ENCODE measurements at regions not wholly inside any gene's neighbourhood (a gene's known extent, or its start where the extent isn't known, plus 50 kb on each side); places are given as distances from the start of the nearest gene placed in this dataset.

- BruUV-seq (replicated peaks): no TSS peak
- no peaks in the 10 kb centered on the region for H3K9me3 ChIP-seq (ENCODE audit: low read length)
- no peaks in the 10 kb centered on the region for H3K4me1 ChIP-seq (ENCODE audit: insufficient read depth, low read length, poor library complexity, severe bottlenecking)
- H3K27ac ChIP-seq (ENCODE audit: low read depth, low read length, poor library complexity, severe bottlenecking): no peak overlapping the region
- H3K4me3 ChIP-seq (ENCODE audit: low read depth, low read length, poor library complexity, severe bottlenecking): no peak overlapping the region
- H3K36me3 ChIP-seq (ENCODE audit: insufficient read depth, low read length): no peaks in the 10 kb centered on the region
- TF ChIP-seq CTCF (conservative IDR thresholded peaks at IDR 0.05; ENCODE audit: low read length) (no peak), EZH2phosphoT487 (IDR thresholded peaks at IDR 0.05; ENCODE audit: borderline replicate concordance, low read depth, low read length) (no peak)
- CTCF ChIA-PET (ENCODE audit: unreplicated experiment): no interaction called here
- POLR2A ChIA-PET: no interaction called here
- H2AFZ ChIP-seq (ENCODE audit: low read length): no peak overlapping the region
- no peaks in the 10 kb centered on the region for H4K20me1 ChIP-seq (ENCODE audit: insufficient read depth, low read length)
- no peak overlapping the region for H3K4me2 ChIP-seq (ENCODE audit: low read length)
- H3K9me2 ChIP-seq (ENCODE audit: insufficient read depth, low read length): no peaks in the 10 kb centered on the region
- no peaks in the 10 kb centered on the region for H3K79me2 ChIP-seq (ENCODE audit: insufficient read depth, low read depth, low read length)
- intact Hi-C loops (cut with micrococcal nuclease; ENCODE audit: unreplicated experiment): no loop called here
- no peak for DNase-seq (ENCODE audit: low spot score)
Observed at GRCh38 chrX:63424063-63424462, 72.9 kb upstream of the SPIN4 start.

GRCh38 chrX:63421411-63421810, 70.3 kb upstream of the SPIN4 start:
- H3K9me2 ChIP-seq (ENCODE audit: insufficient read depth, low read length): no peaks in the 10 kb centered on the region
- POLR2A ChIA-PET: no interaction called here
- H3K4me2 ChIP-seq (ENCODE audit: low read length): no peak overlapping the region

GRCh38 chrX:63418211-63418610, 67.1 kb upstream of the SPIN4 start:
- no peak overlapping the region for H3K4me2 ChIP-seq (ENCODE audit: low read length)
- H3K27ac ChIP-seq (ENCODE audit: low read depth, low read length, poor library complexity, severe bottlenecking): no peak overlapping the region
- DNase-seq (ENCODE audit: low spot score): no peak
- H3K4me1 ChIP-seq (ENCODE audit: insufficient read depth, low read length, poor library complexity, severe bottlenecking): no peaks in the 10 kb centered on the region
- CTCF ChIA-PET (ENCODE audit: unreplicated experiment): no interaction called here
- H3K9me3 ChIP-seq (ENCODE audit: low read length): no peaks in the 10 kb centered on the region
- H3K79me2 ChIP-seq (ENCODE audit: insufficient read depth, low read depth, low read length): no peaks in the 10 kb centered on the region
- intact Hi-C loops (cut with micrococcal nuclease; ENCODE audit: unreplicated experiment): no loop called here
- no peaks in the 10 kb centered on the region for H4K20me1 ChIP-seq (ENCODE audit: insufficient read depth, low read length)
- TF ChIP-seq EZH2phosphoT487 (IDR thresholded peaks at IDR 0.05; ENCODE audit: borderline replicate concordance, low read depth, low read length) (no peak), CTCF (conservative IDR thresholded peaks at IDR 0.05; ENCODE audit: low read length) (no peak)
- POLR2A ChIA-PET: no interaction called here
- no peak overlapping the region for H3K4me3 ChIP-seq (ENCODE audit: low read depth, low read length, poor library complexity, severe bottlenecking)
- no TSS peak for BruUV-seq (replicated peaks)
- no peaks in the 10 kb centered on the region for H3K36me3 ChIP-seq (ENCODE audit: insufficient read depth, low read length)
- H3K9me2 ChIP-seq (ENCODE audit: insufficient read depth, low read length): no peaks in the 10 kb centered on the region
- H2AFZ ChIP-seq (ENCODE audit: low read length): no peak overlapping the region

More at GRCh38 chrX:63421411-63421810, 70.3 kb upstream of the SPIN4 start:
- Histone ChIP-seq H3K27ac (ENCODE audit: low read depth, low read length, poor library complexity, severe bottlenecking) (no peak overlapping the region), H3K9me3 (ENCODE audit: low read length) (no peaks in the 10 kb centered on the region), H3K4me3 (ENCODE audit: low read depth, low read length, poor library complexity, severe bottlenecking) (no peak overlapping the region), H3K36me3 (ENCODE audit: insufficient read depth, low read length) (no peaks in the 10 kb centered on the region), H2AFZ (ENCODE audit: low read length) (no peak overlapping the region), H3K4me1 (ENCODE audit: insufficient read depth, low read length, poor library complexity, severe bottlenecking) (no peaks in the 10 kb centered on the region), H3K79me2 (ENCODE audit: insufficient read depth, low read depth, low read length) (no peaks in the 10 kb centered on the region), H4K20me1 (ENCODE audit: insufficient read depth, low read length) (no peaks in the 10 kb centered on the region)
- CTCF ChIA-PET (ENCODE audit: unreplicated experiment): no interaction called here
- no TSS peak for BruUV-seq (replicated peaks)
- no peak for DNase-seq (ENCODE audit: low spot score)
- intact Hi-C loops (cut with micrococcal nuclease; ENCODE audit: unreplicated experiment): no loop called here
- TF ChIP-seq EZH2phosphoT487 (IDR thresholded peaks at IDR 0.05; ENCODE audit: borderline replicate concordance, low read depth, low read length) (no peak), CTCF (conservative IDR thresholded peaks at IDR 0.05; ENCODE audit: low read length) (0 out of 2 replicates have a peak, but pooled peaks have one; percentile 35)

Measured in OCI-LY7 (cell line).